ENCODE measurements at regions not wholly inside any gene's neighbourhood (a gene's known extent, or its start where the extent isn't known, plus 50 kb on each side); places are given as distances from the start of the nearest gene placed in this dataset.
"Not testable (repeated sequence)": the region's sequence is repeated elsewhere in the genome, so short reads cannot be mapped to it uniquely, and the experiment has no call there.

GRCh38 chr3:30458376-30459171, 147.8 kb upstream of the TGFBR2 start:
- no peak overlapping the region for H3K27ac ChIP-seq (ENCODE audit: low read depth, low read length)
- WGBS, 3 donors: 61 to 85% (median 79%) methylated on average over 1 of the region's 1 CpG

GRCh38 chr3:30461311-30461710, 145.1 kb upstream of the TGFBR2 start:
- H3K27ac ChIP-seq (ENCODE audit: low read depth, low read length): no peak overlapping the region
- 79 to 88% (median 84%) methylated on average over 2 of the region's 2 CpGs for WGBS, 3 donors

- H3K27ac ChIP-seq (ENCODE audit: low read depth, low read length): no peak overlapping the region
- WGBS, 3 donors: 75 to 89% (median 84%) methylated on average over 2 of the region's 2 CpGs
Observed at GRCh38 chr3:30462721-30463470, 143.5 kb upstream of the TGFBR2 start.

GRCh38 chr3:30464381-30464780, 142.0 kb upstream of the TGFBR2 start:
- no peak overlapping the region for H3K27ac ChIP-seq (ENCODE audit: low read depth, low read length)

GRCh38 chr3:30465454-30465853, 140.9 kb upstream of the TGFBR2 start:
- no peak overlapping the region for H3K27ac ChIP-seq (ENCODE audit: low read depth, low read length)
- 95 to 100% (median 96%) methylated on average over 2 of the region's 2 CpGs for WGBS, 3 donors

- no peak overlapping the region for H3K27ac ChIP-seq (ENCODE audit: low read depth, low read length)
- WGBS, 3 donors: 87 to 96% (median 90%) methylated on average over 1 of the region's 1 CpG
Observed at GRCh38 chr3:30467596-30468238, 138.7 kb upstream of the TGFBR2 start.

- no peak overlapping the region for H3K27ac ChIP-seq (ENCODE audit: low read depth, low read length)
Observed at GRCh38 chr3:30469133-30469532, 137.3 kb upstream of the TGFBR2 start.

GRCh38 chr3:30470496-30470895, 135.9 kb upstream of the TGFBR2 start:
- H3K27ac ChIP-seq (ENCODE audit: low read depth, low read length): no peak overlapping the region
- 76 to 92% (median 85%) methylated on average over 2 of the region's 2 CpGs for WGBS, 3 donors

GRCh38 chr3:30471066-30471465, 135.3 kb upstream of the TGFBR2 start:
- 44 to 57% (median 49%) methylated on average over 2 of the region's 2 CpGs for WGBS, 3 donors
- H3K27ac ChIP-seq (ENCODE audit: low read depth, low read length): no peak overlapping the region

- H3K27ac ChIP-seq (ENCODE audit: low read depth, low read length): no peak overlapping the region
Observed at GRCh38 chr3:30471796-30472489, 134.5 kb upstream of the TGFBR2 start.

- no peak overlapping the region for H3K27ac ChIP-seq (ENCODE audit: low read depth, low read length)
- WGBS, 3 donors: 61 to 86% (median 73%) methylated on average over 3 of the region's 3 CpGs
Observed at GRCh38 chr3:30473374-30474051, 132.9 kb upstream of the TGFBR2 start.

- H3K27ac ChIP-seq (ENCODE audit: low read depth, low read length): no peak overlapping the region
- WGBS, 3 donors: 65 to 79% (median 71%) methylated on average over 1 of the region's 1 CpG
Observed at GRCh38 chr3:30474371-30474770, 132.0 kb upstream of the TGFBR2 start.

GRCh38 chr3:30475038-30475808, 131.2 kb upstream of the TGFBR2 start:
- no peak overlapping the region for H3K27ac ChIP-seq (ENCODE audit: low read depth, low read length)
- 92 to 97% (median 95%) methylated on average over 5 of the region's 5 CpGs for WGBS, 3 donors

- H3K27ac ChIP-seq (ENCODE audit: low read depth, low read length): no peak overlapping the region
- WGBS, 3 donors: 79 to 96% (median 95%) methylated on average over 2 of the region's 2 CpGs
Observed at GRCh38 chr3:30475809-30476178, 130.6 kb upstream of the TGFBR2 start.

- no peak overlapping the region for H3K27ac ChIP-seq (ENCODE audit: low read depth, low read length)
- 77 to 90% (median 81%) methylated on average over 3 of the region's 3 CpGs for WGBS, 3 donors
Observed at GRCh38 chr3:30476368-30477084, 129.9 kb upstream of the TGFBR2 start.

GRCh38 chr3:30477149-30477921, 129.1 kb upstream of the TGFBR2 start:
- WGBS, 3 donors: 70 to 77% (median 73%) methylated on average over 5 of the region's 5 CpGs
- no peak overlapping the region for H3K27ac ChIP-seq (ENCODE audit: low read depth, low read length)

GRCh38 chr3:30479737-30480136, 126.7 kb upstream of the TGFBR2 start:
- 28 to 66% (median 33%) methylated on average over 2 of the region's 2 CpGs for WGBS, 3 donors
- H3K27ac ChIP-seq (ENCODE audit: low read depth, low read length): not testable (repeated sequence)

Data from adipose tissue (tissue), 3 donors.